ENCODE measurements at regions not wholly inside any gene's neighbourhood (a gene's known extent, or its start where the extent isn't known, plus 50 kb on each side); places are given as distances from the start of the nearest gene placed in this dataset.

DNA sequence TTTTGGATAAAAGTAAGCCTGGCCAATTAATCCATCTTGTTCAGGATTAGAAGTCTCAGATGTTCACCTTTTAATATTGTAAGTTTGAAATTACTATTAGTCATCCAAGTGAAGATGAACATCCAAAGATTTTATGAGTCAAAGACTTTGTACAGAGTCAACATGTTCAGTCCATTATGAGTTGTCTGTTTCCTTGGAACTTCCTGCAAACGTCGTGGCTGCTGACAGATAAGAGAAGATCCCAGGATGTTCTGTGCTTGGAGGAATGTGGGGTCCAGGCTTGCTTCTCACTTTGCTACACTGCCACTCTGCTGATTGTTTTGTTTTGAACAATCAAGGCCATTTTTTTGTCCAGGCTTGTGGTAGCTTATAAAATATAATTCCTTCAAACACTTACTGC, 74.3 kb upstream of the SLCO2A1 start:
- TF ChIP-seq, protein P1, sequence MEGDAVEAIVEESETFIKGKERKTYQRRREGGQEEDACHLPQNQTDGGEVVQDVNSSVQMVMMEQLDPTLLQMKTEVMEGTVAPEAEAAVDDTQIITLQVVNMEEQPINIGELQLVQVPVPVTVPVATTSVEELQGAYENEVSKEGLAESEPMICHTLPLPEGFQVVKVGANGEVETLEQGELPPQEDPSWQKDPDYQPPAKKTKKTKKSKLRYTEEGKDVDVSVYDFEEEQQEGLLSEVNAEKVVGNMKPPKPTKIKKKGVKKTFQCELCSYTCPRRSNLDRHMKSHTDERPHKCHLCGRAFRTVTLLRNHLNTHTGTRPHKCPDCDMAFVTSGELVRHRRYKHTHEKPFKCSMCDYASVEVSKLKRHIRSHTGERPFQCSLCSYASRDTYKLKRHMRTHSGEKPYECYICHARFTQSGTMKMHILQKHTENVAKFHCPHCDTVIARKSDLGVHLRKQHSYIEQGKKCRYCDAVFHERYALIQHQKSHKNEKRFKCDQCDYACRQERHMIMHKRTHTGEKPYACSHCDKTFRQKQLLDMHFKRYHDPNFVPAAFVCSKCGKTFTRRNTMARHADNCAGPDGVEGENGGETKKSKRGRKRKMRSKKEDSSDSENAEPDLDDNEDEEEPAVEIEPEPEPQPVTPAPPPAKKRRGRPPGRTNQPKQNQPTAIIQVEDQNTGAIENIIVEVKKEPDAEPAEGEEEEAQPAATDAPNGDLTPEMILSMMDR (IDR thresholded peaks at IDR 0.05): no peak
- no peak for TF ChIP-seq EZH2 (IDR thresholded peaks at IDR 0.05; ENCODE audit: borderline replicate concordance, insufficient read depth, low read depth, low read length, poor library complexity, severe bottlenecking)
